ENCODE measurements at regions not wholly inside any gene's neighbourhood (a gene's known extent, or its start where the extent isn't known, plus 50 kb on each side); places are given as distances from the start of the nearest gene placed in this dataset.

DNA sequence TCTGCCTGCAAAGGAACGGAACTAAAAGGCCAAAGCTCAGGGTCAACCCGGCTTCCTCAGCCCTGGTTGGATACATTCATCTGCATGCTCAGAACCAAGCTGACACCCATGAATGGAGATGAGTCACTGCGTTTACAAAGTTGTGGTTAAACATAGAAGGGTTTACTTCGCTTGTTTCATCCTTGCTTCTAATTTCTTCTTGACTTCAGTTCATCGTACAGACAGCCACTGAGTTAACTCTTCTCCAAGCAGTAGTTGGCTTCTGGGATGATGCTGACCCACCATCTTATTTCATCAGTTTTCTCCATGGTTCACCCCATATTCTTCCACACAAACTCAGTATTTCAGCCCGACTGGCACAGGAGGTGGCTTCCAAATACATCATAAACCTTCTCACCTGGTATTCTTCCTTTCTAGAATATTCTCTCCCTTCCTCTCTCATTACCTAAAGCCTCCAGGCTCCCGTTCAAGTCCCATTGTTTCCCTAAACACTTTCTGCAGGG, 166.3 kb upstream of the RNF32 start:
- DNase-seq, result peak; percentile 95

DNA sequence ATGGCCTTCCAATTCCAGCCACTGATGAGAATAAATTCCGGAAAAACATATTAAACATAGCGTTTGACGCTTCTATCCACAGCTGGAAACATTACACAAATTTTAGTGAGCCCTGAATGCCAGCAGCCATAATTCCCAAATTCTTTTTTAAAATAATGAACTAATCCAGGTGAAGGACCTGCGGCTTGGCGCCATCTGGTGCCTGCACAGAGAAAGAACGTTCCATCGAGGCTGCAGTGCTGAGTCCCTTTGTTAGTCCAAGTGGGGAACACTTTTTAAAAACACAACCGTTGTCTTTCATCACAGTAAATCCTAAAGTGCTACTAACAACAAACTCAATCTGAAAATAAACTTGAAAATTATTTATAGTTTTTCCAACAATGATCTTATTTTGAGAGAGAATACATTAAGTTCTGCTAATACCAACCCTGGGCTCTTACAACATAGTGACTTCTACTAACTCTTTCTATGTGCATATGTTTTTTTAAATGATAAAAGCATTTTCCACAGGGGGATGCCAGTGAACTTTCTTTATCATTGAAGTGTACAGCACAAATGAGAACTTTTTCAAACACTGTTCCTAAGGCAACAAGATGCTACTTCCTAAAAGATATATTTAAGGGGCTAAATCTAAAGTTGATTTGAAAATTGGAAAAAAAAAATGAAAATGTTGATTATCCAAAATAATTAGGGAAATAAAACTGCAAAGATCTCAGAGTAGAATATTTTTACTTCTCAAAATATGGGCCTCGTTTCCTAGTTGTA, 166.9 kb upstream of the RNF32 start:
- peak; percentile 31 for DNase-seq

DNA sequence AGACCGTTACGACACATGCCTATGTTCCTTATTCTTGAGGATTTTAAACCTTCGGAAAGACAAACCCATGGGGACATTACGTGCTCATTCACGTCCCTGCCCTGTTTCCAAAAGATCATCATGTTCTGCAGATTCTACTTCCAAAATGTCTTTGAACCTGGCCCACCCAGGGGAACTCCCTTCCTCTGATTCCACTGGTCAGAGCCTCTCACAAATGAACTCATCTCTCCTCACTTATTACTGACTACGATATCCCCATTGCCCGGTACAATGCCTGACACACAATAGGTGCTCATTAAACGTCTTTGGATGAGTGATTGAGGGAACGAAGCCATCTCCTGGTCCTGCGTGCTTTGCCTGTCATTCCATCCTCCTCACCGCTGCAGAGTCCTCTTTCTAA, 168.3 kb upstream of the RNF32 start:
- no peak for DNase-seq

DNA sequence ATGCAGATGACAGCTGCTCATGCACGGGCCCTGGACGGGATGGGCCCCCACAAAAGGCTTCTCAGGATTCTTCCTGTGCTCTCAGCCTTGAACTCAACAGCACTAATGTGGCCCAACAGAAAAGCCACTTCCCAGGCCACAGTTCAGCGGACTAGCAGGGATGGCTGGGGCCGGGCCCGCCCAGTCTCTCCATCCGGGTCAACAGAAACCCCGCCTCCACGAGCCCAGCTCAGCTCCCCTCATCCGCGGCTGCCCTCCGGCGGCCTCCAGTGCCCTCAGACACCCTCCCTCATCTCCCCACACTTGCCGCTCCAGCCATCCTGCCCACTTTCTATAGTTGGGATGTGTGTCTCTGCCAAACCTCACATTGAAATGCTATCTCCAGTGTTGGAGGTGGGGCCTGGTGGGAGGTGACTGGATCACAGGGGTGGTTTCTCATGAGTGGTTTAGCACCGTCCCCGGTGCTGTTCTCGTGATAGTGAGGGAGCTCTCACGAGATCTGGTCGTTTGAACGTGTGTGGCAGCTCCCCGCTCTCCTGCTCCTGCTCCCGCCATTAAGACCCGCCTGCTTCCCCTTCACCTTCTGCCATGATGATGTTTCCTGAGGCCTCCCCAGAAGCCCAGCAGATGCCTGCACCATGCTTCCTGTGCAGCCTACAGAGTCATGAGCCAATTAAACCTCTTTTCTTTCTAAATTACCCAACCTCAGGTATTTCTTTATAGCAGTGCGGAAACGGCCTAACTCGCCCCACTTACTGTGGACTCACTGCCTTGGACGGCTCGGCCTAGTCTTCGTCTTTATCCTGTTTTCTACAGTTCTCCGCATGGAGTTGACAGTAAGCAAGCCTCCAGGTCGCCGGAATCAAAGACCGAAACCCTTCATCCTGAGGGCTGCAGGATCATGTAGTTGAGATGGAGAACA, 169.9 kb upstream of the RNF32 start:
- DNase-seq, result no peak

DNA sequence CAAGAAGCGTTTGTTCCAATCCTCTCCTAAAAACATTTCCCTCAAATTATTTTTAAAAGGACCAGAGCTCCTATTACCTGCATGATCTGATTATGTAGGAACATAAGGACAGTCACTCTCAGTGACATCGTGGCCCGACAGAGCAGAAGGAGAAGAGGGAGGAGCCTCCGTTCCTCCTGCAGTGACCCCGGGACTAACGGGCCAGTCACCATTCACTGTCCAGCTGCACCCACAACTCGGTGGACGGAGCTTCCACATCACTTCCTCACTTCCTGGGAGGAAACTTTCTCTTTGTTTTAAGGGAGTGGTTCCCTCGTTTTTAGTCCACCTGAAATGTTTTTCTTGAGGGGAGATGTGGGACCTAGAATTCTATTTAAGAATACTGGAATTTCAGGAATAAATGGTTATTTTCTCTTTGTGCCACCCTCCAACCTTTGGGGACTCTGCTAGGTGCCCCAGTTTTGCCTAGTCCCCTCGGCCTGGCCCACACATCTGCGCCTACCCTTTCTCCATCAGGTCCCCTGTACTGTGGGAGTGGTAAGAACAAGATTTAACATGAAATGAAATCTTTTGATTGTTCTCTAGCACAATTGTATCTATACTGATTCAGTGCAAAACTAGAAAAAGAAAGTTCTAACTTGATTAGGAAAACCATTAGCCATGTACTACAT, 173.5 kb upstream of the RNF32 start:
- no peak for DNase-seq

GRCh38 chr7:156466272-156466671, 174.3 kb upstream of the RNF32 start:
- DNase-seq, result no peak

DNA sequence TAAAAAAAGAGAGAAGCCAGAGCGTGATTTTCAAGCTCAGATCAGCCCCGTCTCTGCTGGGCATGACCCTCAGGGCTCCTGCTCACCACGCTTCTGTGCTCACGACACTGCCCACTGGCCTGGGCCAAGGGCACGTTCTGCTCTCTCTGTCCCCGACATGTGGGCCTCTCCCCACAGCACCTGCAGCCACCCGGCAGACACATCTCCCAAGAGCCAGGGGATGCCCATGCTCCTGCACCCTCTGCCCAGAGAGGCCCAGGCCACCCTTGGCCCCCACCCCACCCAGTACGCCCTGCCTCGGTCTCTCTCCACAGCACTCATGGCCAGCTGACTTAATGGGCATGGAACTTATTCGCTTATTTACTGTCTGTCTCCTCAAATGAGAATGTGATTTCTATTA, 175.4 kb upstream of the RNF32 start:
- DNase-seq, result no peak

GRCh38 chr7:156464339-156464738, 176.2 kb upstream of the RNF32 start:
- no peak for DNase-seq

DNA sequence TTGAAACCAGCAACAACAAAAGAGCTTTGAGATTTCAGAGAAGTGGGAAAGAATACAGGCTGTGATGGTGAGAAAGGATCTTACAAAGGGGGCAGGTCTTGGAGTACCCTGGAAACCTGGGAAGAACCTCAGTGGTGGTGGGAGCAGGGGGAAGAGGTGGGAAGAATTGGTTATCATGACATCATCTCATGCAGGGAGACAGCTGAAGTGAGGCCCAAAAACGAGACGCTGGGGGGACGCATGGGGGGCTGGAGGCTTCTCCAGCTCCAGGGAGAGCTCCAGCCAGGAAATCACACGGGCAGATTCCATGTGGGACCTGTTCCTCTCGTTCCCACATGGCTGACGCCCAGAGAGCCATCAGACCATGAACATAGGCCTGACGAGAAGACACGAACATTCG, 177.3 kb upstream of the RNF32 start:
- no peak for DNase-seq

- DNase-seq, result no peak
Measured at GRCh38 chr7:156461881-156462665, 178.5 kb upstream of the RNF32 start.

GRCh38 chr7:156460858-156461627, 179.5 kb upstream of the RNF32 start:
- no peak for DNase-seq

- DNase-seq, result no peak
Measured at GRCh38 chr7:156459582-156459981, 181.0 kb upstream of the RNF32 start.

GRCh38 chr7:156459067-156459466, 181.5 kb upstream of the RNF32 start:
- no peak for DNase-seq

- no peak for DNase-seq
Measured at GRCh38 chr7:156458011-156458410, 182.6 kb upstream of the RNF32 start.

GRCh38 chr7:156456503-156457115, 184.0 kb upstream of the RNF32 start:
- no peak for DNase-seq

DNA sequence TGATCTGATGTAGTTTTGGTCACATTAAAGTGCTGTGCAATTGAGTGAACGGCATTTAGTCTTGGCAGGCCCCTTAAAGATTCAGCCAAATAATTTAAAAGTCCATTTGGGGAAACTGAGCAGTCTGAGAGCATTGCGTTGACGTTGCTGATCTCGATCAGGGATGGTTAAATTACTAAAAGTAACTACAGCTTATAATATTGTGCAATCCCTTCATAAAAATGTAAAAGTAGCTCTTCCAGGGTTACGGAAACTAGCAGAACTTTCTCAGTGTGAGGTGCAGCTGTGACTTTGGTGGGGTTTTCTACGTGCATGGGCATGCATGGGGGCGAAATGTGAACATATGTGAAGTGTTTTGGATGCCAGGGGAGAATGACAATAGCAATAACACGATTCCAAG, 184.5 kb upstream of the RNF32 start:
- DNase-seq, result no peak

- DNase-seq, result no peak
Measured at GRCh38 chr7:156450473-156450872, 190.1 kb upstream of the RNF32 start.

DNA sequence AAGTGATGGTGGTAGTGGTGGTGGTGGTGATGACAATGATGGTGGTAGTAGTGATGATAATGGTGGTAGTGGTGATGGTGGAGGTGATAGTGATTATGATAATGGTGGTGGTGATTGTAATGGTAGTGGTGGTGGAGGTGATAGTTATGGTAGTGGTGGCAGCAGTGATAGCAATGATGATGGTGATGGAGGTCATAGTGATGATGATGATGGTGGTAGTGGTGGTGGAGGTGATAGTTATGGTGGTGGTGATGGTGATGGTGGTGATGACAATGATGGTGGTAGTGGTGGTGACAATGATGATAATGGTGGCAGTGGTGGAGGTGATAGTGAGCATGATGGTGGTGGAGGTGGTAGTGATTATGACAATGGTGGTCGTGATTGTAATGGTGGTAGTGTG, 191.7 kb upstream of the RNF32 start:
- no peak for DNase-seq

DNA sequence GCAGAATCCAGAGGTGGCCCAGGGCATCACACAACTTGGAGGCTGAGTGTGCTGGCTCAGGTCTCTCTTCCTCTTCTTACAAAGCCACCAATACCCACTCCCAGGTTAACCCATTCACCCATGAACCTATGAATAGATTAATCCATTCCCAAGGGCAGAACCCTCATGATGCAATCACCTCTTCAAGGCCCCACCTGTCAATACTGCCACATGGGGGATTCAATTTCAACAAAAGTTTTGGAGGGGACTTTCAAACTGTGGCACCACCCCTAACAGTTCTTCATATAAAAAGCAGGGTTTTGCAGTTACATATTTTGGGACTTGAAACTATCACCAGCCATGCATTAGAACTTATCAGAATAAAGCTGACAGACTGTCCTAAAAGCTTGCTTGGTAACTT, 193.6 kb upstream of the RNF32 start:
- no peak for DNase-seq

- DNase-seq, result no peak
Measured at GRCh38 chr7:156445997-156446761, 194.4 kb upstream of the RNF32 start.

DNA sequence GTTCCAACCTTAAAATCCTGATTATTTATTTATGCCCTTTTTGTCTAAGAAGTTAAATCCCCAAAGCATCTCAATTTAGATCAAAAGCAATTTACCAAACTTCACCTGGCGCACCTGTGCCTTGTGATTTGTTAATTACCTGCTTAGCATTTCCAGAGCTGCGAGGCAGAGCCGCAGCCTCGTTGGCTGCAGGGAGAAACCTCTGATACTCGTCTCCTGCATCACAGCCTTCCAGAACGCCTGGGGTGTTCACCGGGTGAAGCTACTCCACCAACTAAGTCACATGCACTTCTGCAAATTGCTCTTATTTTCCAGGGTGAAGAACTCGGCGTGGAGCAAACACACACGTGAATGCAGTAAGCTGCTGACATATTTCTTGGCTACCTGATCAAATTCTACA, 198.1 kb upstream of the RNF32 start:
- DNase-seq, result no peak

All from MV-4-11 (cell line).